ENCODE measurements at regions not wholly inside any gene's neighbourhood (a gene's known extent, or its start where the extent isn't known, plus 50 kb on each side); places are given as distances from the start of the nearest gene placed in this dataset.

GRCh38 chr11:15539645-15540044 lies 424.9 kb downstream of the INSC start:
- no peak overlapping the region for H3K4me3 Mint-ChIP-seq
- DNase-seq = no peak
- H3K36me3 Mint-ChIP-seq (ENCODE audit: low read depth) = no peaks in the 10 kb centered on the region
- H3K4me1 Mint-ChIP-seq = no peaks in the 10 kb centered on the region
- ChIA-PET CTCF (no interaction called here), POLR2A (interaction anchor here (0.5 kb wide), 1 partner anchor 20 kb away, joined by 3 read pairs; no protein-coding TSS in a partner anchor)
- no peaks in the 10 kb centered on the region for H3K27me3 Mint-ChIP-seq
- H3K27ac Mint-ChIP-seq = no peak overlapping the region
- no peaks in the 10 kb centered on the region for H3K9me3 Mint-ChIP-seq

GRCh38 chr11:15541079-15541478 lies 426.4 kb downstream of the INSC start:
- no peaks in the 10 kb centered on the region for H3K27me3 Mint-ChIP-seq
- H3K9me3 Mint-ChIP-seq = no peaks in the 10 kb centered on the region
- no peaks in the 10 kb centered on the region for H3K36me3 Mint-ChIP-seq (ENCODE audit: low read depth)
- ChIA-PET CTCF (no interaction called here), POLR2A (no interaction called here)
- no peak for DNase-seq
- H3K27ac Mint-ChIP-seq = no peak overlapping the region
- H3K4me3 Mint-ChIP-seq = no peak overlapping the region
- H3K4me1 Mint-ChIP-seq = no peaks in the 10 kb centered on the region

GRCh38 chr11:15544353-15544752 lies 429.6 kb downstream of the INSC start:
- CTCF ChIA-PET = no interaction called here
- no peaks in the 10 kb centered on the region for H3K9me3 Mint-ChIP-seq

GRCh38 chr11:15547685-15548084 lies 433.0 kb downstream of the INSC start:
- H3K36me3 Mint-ChIP-seq (ENCODE audit: low read depth) = no peaks in the 10 kb centered on the region
- POLR2A ChIA-PET = no interaction called here

More at GRCh38 chr11:15544353-15544752, 429.6 kb downstream of the INSC start:
- no peak overlapping the region for H3K27ac Mint-ChIP-seq
- H3K36me3 Mint-ChIP-seq (ENCODE audit: low read depth) = no peaks in the 10 kb centered on the region
- no peak overlapping the region for H3K4me3 Mint-ChIP-seq
- POLR2A ChIA-PET = no interaction called here
- no peaks in the 10 kb centered on the region for H3K27me3 Mint-ChIP-seq
- no peak for DNase-seq
- H3K4me1 Mint-ChIP-seq = no peaks in the 10 kb centered on the region

GRCh38 chr11:15551901-15552851 lies 437.5 kb downstream of the INSC start:
- Mint-ChIP-seq H3K36me3 (ENCODE audit: low read depth) (no peaks in the 10 kb centered on the region), H3K27ac (no peak overlapping the region), H3K9me3 (no peaks in the 10 kb centered on the region), H3K4me3 (no peak overlapping the region), H3K27me3 (no peaks in the 10 kb centered on the region), H3K4me1 (no peaks in the 10 kb centered on the region)
- CTCF ChIA-PET = no interaction called here
- POLR2A ChIA-PET = no interaction called here
- DNase-seq = no peak

More at GRCh38 chr11:15547685-15548084, 433.0 kb downstream of the INSC start:
- no peaks in the 10 kb centered on the region for H3K9me3 Mint-ChIP-seq
- H3K4me3 Mint-ChIP-seq = no peak overlapping the region
- H3K27me3 Mint-ChIP-seq = no peaks in the 10 kb centered on the region
- no peaks in the 10 kb centered on the region for H3K4me1 Mint-ChIP-seq
- CTCF ChIA-PET = no interaction called here
- H3K27ac Mint-ChIP-seq = no peak overlapping the region
- no peak for DNase-seq

- POLR2A ChIA-PET = no interaction called here
- Mint-ChIP-seq H3K4me3 (no peak overlapping the region), H3K36me3 (ENCODE audit: low read depth) (no peaks in the 10 kb centered on the region), H3K27ac (no peak overlapping the region), H3K9me3 (no peaks in the 10 kb centered on the region), H3K27me3 (no peaks in the 10 kb centered on the region), H3K4me1 (no peaks in the 10 kb centered on the region)
- no peak for DNase-seq
- CTCF ChIA-PET = no interaction called here
These were observed 440.4 kb downstream of the INSC start for GRCh38 chr11:15555161-15555560.

- POLR2A ChIA-PET = no interaction called here
- Mint-ChIP-seq H3K27me3 (no peaks in the 10 kb centered on the region), H3K36me3 (ENCODE audit: low read depth) (no peaks in the 10 kb centered on the region), H3K4me1 (no peaks in the 10 kb centered on the region), H3K4me3 (no peak overlapping the region), H3K9me3 (no peaks in the 10 kb centered on the region), H3K27ac (no peak overlapping the region)
- DNase-seq = no peak
- CTCF ChIA-PET = no interaction called here
These were observed 442.9 kb downstream of the INSC start for GRCh38 chr11:15557457-15558230.

GRCh38 chr11:15558513-15559181 lies 443.9 kb downstream of the INSC start:
- Mint-ChIP-seq H3K9me3 (no peaks in the 10 kb centered on the region), H3K27me3 (no peaks in the 10 kb centered on the region), H3K4me1 (no peaks in the 10 kb centered on the region), H3K4me3 (no peak overlapping the region), H3K36me3 (ENCODE audit: low read depth) (no peaks in the 10 kb centered on the region), H3K27ac (no peak overlapping the region)
- POLR2A ChIA-PET = no interaction called here
- no peak for DNase-seq
- CTCF ChIA-PET = no interaction called here

- Mint-ChIP-seq H3K36me3 (ENCODE audit: low read depth) (no peaks in the 10 kb centered on the region), H3K27me3 (no peaks in the 10 kb centered on the region), H3K27ac (no peak overlapping the region), H3K4me3 (no peak overlapping the region), H3K4me1 (no peaks in the 10 kb centered on the region), H3K9me3 (no peaks in the 10 kb centered on the region)
- POLR2A ChIA-PET = no interaction called here
- DNase-seq = no peak
- CTCF ChIA-PET = no interaction called here
These were observed 446.2 kb downstream of the INSC start for GRCh38 chr11:15560689-15561467.

- no peak overlapping the region for H3K27ac Mint-ChIP-seq
- no peaks in the 10 kb centered on the region for H3K27me3 Mint-ChIP-seq
- no peaks in the 10 kb centered on the region for H3K36me3 Mint-ChIP-seq (ENCODE audit: low read depth)
- no peaks in the 10 kb centered on the region for H3K4me1 Mint-ChIP-seq
- no peaks in the 10 kb centered on the region for H3K9me3 Mint-ChIP-seq
- DNase-seq = no peak
- CTCF ChIA-PET = no interaction called here
- no peak overlapping the region for H3K4me3 Mint-ChIP-seq
- POLR2A ChIA-PET = no interaction called here
These were observed 447.5 kb downstream of the INSC start for GRCh38 chr11:15562230-15562629.

- CTCF ChIA-PET = no interaction called here
- DNase-seq = no peak
- Mint-ChIP-seq H3K4me3 (no peak overlapping the region), H3K27ac (no peak overlapping the region), H3K36me3 (ENCODE audit: low read depth) (no peaks in the 10 kb centered on the region), H3K9me3 (no peaks in the 10 kb centered on the region), H3K4me1 (no peaks in the 10 kb centered on the region), H3K27me3 (no peaks in the 10 kb centered on the region)
- POLR2A ChIA-PET = no interaction called here
These were observed 448.3 kb downstream of the INSC start for GRCh38 chr11:15563054-15563453.

- Mint-ChIP-seq H3K9me3 (no peaks in the 10 kb centered on the region), H3K36me3 (ENCODE audit: low read depth) (no peaks in the 10 kb centered on the region), H3K27ac (no peak overlapping the region), H3K4me1 (no peaks in the 10 kb centered on the region), H3K4me3 (no peak overlapping the region), H3K27me3 (no peaks in the 10 kb centered on the region)
- ChIA-PET POLR2A (no interaction called here), CTCF (no interaction called here)
- DNase-seq = no peak
These were observed 451.2 kb downstream of the INSC start for GRCh38 chr11:15565880-15566279.

- Mint-ChIP-seq H3K36me3 (ENCODE audit: low read depth) (no peaks in the 10 kb centered on the region), H3K27me3 (no peaks in the 10 kb centered on the region), H3K27ac (no peak overlapping the region), H3K4me1 (no peaks in the 10 kb centered on the region), H3K4me3 (no peak overlapping the region), H3K9me3 (no peaks in the 10 kb centered on the region)
- ChIA-PET POLR2A (no interaction called here), CTCF (no interaction called here)
- no peak for DNase-seq
These were observed 453.7 kb downstream of the INSC start for GRCh38 chr11:15568440-15568839.

All from activated CD4-positive, alpha-beta T cell treated with anti-CD3 and anti-CD28 coated beads, Interleukin-2, amount 10 ng/mL, durations not matched to agents 7 days and 5 days (primary cell).